HL-60/S4 treated with retinoic acid at 250 ng/mL for 4 days and 3 days (cell line): ENCODE measurements at regions not wholly inside any gene's neighbourhood (a gene's known extent, or its start where the extent isn't known, plus 50 kb on each side); places are given as distances from the start of the nearest gene placed in this dataset.
"Not testable (repeated sequence)": the region's sequence is repeated elsewhere in the genome, so short reads cannot be mapped to it uniquely, and the experiment has no call there.

Experiments
- in situ Hi-C: fragments of 300-500 bp; cut with MboI; formaldehyde crosslinking; loops from 2 replicates; pipeline ENCODE4 v1.7.0; 2022; ENCODE audit warnings: low sequenced_read_pairs

DNA sequence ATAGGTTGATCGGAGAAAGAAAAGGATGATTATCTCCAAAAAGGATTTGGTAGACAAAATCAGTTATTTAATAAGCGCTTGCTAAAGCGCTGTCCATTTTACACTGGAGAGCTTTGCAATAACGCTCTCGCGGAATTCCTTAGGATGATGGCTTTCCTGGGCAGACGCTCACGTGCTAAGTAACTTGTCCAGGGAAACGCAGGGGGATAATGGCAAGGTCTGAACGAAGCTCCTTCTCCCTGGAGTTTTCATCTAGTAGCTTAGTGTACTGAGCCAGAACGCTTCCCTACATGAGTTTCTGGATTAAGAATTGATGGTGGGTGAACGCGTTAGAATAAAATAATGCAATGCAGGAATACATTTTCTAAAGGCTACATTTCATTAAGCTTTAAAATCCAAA, 739.5 kb upstream of the SALL3 start:
- in situ Hi-C loops = no loop called here

DNA sequence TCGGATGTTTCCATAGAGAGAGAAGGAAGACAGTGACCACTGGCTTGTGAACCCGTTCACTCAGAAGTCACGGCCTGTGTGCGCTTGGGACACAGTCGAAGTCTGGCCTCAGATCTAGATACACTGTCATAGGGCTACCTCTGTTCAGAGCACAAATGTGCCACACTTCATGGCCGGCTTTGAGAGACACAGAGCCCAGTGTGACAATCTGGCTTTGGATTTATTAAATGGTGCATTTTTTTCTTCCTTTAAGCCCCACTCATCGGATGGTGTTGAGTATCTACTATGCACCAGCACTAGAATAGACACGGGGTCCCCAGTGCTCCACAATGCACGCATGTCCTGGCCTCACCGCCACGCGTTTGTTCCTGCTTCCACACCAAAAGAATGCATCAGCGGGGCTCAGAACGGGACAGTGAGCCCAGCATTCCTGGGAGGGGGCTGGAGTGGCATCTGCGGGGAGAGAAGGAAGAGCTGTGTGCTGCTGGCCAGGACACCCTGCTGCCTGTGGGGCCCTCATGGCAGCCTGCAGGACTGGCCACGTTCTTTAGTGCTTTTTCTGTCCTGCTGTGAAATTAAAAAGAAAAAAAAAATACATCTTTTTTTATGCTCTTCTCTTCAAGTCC, 738.9 kb upstream of the SALL3 start:
- in situ Hi-C loops = no loop called here

DNA sequence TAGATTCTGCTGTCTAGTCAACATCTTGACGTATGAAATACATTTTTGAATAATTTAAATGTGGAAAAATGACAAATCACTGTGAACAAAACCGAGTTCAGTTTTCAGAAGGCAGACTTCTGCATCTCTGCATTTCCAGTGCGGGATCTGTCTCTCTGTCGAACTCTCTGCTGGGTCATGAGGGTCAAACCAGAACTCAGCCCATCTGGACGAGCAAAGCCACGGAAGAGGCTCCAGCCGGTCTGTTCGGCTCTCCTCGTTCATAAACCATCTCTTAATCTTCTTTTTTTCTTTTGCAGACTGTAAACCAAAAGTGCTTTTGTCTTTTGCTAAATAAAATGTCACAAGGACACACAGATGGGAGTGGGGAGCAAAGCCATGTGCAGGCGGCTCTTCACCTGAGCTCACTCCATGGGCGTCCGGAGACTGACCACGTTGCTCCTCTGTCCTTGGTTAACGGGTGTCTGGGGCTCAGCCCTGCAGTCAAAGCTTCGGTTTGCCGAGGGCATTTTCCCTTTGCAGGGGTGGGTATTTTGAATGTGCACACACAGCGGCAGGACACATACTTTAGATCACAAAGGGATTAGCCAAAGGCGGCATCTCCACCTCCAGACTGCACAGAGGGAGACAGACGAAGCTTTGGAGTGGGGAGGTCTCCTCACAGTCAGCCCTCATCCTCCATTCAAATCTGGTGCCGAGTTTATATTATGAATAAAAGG, 737.9 kb upstream of the SALL3 start:
- in situ Hi-C loops = no loop called here

GRCh38 chr18:78242254-78242643, 737.4 kb upstream of the SALL3 start:
- in situ Hi-C loops = no loop called here

- in situ Hi-C loops = no loop called here
Observed at GRCh38 chr18:78242806-78243205, 736.8 kb upstream of the SALL3 start.

GRCh38 chr18:78244779-78245178, 734.8 kb upstream of the SALL3 start:
- in situ Hi-C loops = no loop called here

DNA sequence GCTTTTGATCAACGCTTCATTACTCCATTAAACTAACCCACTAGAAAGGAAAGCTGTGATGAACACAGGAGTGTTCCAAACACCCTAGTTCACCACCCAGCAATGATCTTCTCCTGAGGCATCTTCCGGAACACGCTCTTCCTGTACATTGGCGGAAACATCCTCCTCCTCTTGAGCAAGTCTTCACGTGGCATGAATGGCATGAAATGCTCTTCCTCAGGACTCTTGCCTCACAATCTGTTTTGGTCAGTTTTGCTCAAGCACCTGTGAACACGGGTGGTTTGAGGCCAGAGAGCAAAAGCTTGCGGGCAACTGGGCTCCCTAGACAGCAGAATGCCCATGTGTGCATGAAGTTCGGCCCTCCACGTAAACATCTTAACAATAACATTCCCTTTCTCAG, 734.2 kb upstream of the SALL3 start:
- in situ Hi-C loops = no loop called here

- in situ Hi-C loops = no loop called here
Observed at GRCh38 chr18:78246050-78246449, 733.6 kb upstream of the SALL3 start.

- in situ Hi-C loops = no loop called here
Observed at GRCh38 chr18:78246588-78246987, 733.0 kb upstream of the SALL3 start.

GRCh38 chr18:78247615-78248289, 731.9 kb upstream of the SALL3 start:
- in situ Hi-C loops = no loop called here

DNA sequence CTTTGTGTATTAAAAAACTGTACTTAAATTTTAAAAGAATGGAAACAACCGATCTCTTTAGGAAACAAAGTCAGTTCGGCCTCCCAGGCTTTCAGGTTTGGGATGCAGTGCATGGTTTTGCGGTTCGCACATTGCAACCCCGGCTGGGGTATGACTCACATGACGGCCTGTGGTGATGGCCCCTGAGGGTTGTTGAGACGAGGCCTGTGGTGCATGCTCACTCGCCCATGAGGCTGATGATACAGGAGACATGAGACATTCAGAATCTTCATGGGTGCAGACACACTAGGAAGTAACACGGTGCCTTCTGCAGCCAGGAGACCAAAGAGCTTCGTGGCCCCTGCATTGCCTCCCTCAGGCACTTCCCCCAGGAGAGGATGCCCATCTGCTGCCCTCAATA, 724.6 kb upstream of the SALL3 start:
- in situ Hi-C loops = no loop called here

- in situ Hi-C loops = no loop called here
Observed at GRCh38 chr18:78268226-78268988, 711.2 kb upstream of the SALL3 start.

DNA sequence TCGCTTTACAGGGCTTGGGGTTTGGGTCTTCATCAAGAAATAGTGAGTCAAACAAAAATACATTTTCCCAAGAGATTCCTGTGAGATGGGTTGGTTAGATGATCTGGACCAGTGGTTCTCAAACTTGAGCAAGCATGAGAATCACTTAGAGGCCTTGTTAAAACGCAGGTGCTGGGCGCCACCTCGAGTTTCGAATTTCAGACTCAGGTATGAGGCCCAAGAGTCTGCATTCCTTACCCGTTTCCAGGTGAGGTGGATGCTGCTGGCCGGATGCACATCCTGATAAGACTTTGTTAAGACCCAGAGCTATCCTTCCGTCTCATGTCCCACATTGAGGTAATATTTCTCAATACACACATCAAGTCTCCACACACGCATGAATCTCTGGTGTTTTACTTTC, 707.8 kb upstream of the SALL3 start:
- in situ Hi-C loops = no loop called here

DNA sequence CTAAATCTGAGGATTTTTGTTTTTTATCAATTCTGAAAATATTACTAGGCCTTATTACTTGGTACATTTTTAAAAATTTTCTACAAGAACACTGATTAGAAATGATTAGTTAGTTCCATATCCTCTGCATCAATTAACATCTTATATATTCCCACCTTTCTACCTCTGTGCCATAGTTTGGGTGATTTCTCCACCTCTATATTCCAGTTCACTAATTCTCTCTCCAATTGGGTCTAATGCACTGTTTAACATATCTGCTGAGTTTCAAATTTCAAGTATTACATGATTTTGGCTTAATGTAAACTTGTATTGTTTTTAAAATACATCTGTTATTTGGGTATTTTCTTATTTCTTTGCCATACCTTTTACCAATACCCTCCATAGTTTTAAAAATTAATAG, 705.7 kb upstream of the SALL3 start:
- in situ Hi-C loops = no loop called here

- in situ Hi-C loops = not testable (repeated sequence)
Observed at GRCh38 chr18:78283425-78283824, 696.2 kb upstream of the SALL3 start.

GRCh38 chr18:78292618-78293380, 686.8 kb upstream of the SALL3 start:
- in situ Hi-C loops = no loop called here

DNA sequence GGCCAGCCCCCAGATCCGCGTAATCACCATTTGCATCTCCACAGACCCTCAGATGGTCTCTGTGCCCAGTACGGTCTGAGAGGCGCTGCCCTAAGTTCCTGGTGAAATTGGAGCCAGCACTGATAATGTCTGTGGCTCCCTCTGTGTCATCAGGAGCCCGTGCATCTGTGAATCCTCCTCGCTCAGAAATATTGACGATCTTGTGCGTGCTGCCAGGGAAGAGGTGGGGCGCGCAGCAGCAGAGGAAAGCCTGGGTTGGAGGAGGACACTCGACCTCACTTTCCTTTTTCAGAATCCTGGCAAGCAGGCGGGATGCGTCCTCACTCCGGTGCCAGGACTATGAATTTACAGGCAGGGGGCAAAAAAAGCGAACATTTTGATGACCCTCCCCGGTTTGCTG, 686.1 kb upstream of the SALL3 start:
- in situ Hi-C loops = no loop called here

- in situ Hi-C loops = no loop called here
Observed at GRCh38 chr18:78293940-78294541, 685.6 kb upstream of the SALL3 start.

DNA sequence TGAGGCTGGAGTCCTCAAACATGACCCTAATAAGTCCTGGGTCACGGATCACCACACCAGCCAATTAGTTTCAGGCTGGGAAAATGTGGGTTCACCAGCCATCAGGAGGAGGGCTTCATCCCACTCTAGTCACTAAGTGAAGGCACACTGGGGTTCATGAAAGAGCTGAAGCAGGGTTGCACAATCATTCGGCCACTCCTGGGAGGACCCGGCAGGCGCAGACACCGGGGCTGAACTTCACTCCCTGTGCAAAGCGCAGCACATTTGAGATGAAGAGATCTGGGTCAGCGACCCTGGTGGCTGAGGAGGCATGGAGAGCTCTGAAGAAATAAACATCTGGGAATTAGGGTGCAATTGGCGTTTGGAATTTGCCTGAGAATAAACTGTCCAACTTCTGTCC, 684.4 kb upstream of the SALL3 start:
- in situ Hi-C loops = no loop called here

- in situ Hi-C loops = no loop called here
Observed at GRCh38 chr18:78296166-78296565, 683.5 kb upstream of the SALL3 start.
